HepG2 (cell line): ENCODE measurements at regions not wholly inside any gene's neighbourhood (a gene's known extent, or its start where the extent isn't known, plus 50 kb on each side); places are given as distances from the start of the nearest gene placed in this dataset.

Experiments used
- ATAC-seq: fragments of 200-7000 bp; cut with Tn5 transposase; 3 replicates; pipeline ENCODE4 v1.9.1; 2020; ENCODE audit warnings: mild to moderate bottlenecking, moderate library complexity
- BruUV-seq: library from RNA; stranded (reverse); fragments of 400-500 nt; replicated peaks from 2 replicates; lab custom pipeline; 2021; lab: Mats Ljungman, UMichigan
- CTCF ChIA-PET: fragments of 300-600 bp; formaldehyde crosslinking; extraction: SDS; loops from one replicate; lab custom pipeline; 2021; ENCODE audit warnings: low total read pairs, inconsistent platforms, low intra/inter-chr PET ratio; lab: Yijun Ruan, JAX
- POLR2A ChIA-PET: fragments of 350-600 bp; sonication (Branson Sonifier 250); formaldehyde crosslinking; loops from one replicate; lab custom pipeline; 2020; ENCODE audit warnings: antibody characterized with exemption, inconsistent platforms; lab: Yijun Ruan, JAX
- DNase-seq: peaks from one replicate; pipeline ENCODE4 v3.0.0-alpha.2; 2015; ENCODE audit warnings: low spot score
- FAIRE-seq: peaks from 3 replicates; lab custom pipeline; 2011; peaks lifted over from hg19 to GRCh38; lab: Jason Lieb, UNC
- H2AFZ ChIP-seq: one replicate; pipeline ENCODE4 v1.6.1; 2011; ENCODE audit warnings: low read length, inconsistent platforms
- H3K27ac ChIP-seq: fragments of 300-600 bp; 3 replicates; pipeline ENCODE4 v1.8.0; 2011; ENCODE audit warnings: mixed run types, mild to moderate bottlenecking, mixed read lengths, low read length, inconsistent platforms; ENCODE audit not compliant: insufficient read depth; ENCODE audit errors: extremely low read length
- H3K27me3 ChIP-seq, 2 experiments: fragments of 200-600 bp in 1 of 2; 2 replicates in 1 of 2; 3 replicates in 1 of 2; pipeline versions ENCODE4 v1.6.0 to v1.8.0; 2011; ENCODE audit warnings: low read length in 2 of 2, mild to moderate bottlenecking in 2 of 2, moderate library complexity in 2 of 2, inconsistent platforms in 1 of 2; ENCODE audit not compliant: insufficient read depth in 2 of 2, control insufficient read depth in 1 of 2
- H3K36me3 ChIP-seq, 2 experiments: fragments of 200-600 bp in 1 of 2; replicated peaks in 1 of 2; 2 replicates in 1 of 2; 3 replicates in 1 of 2; pipeline versions ENCODE4 v1.5.1 to v1.8.0; 2011; ENCODE audit warnings: low read length in 2 of 2, inconsistent platforms in 1 of 2; ENCODE audit not compliant: insufficient read depth in 2 of 2, control insufficient read depth in 1 of 2
- H3K4me1 ChIP-seq: 2 replicates; pipeline ENCODE4 v1.5.1; 2012; ENCODE audit warnings: low read length, inconsistent platforms; ENCODE audit not compliant: insufficient read depth
- H3K4me2 ChIP-seq: 2 replicates; pipeline ENCODE4 v1.6.0; 2011; ENCODE audit warnings: low read depth, low read length, inconsistent platforms
- H3K4me3 ChIP-seq, 3 experiments: fragments of 200-600 bp in 1 of 3; sonication (generic), shearing (Covaris generic) in 1 of 3; replicated peaks in 1 of 3; 2 replicates each; pipeline ENCODE4 v1.5.1; 2011 to 2016; ENCODE audit warnings: low read length in 3 of 3, inconsistent platforms in 2 of 3, low read depth in 2 of 3, mild to moderate bottlenecking in 2 of 3, control low read depth in 1 of 3, mixed read lengths in 1 of 3; ENCODE audit not compliant: insufficient read depth in 1 of 3
- H3K79me2 ChIP-seq: one replicate; pipeline ENCODE4 v1.6.1; 2011; ENCODE audit warnings: low read length, inconsistent platforms; ENCODE audit not compliant: insufficient read depth
- H3K9ac ChIP-seq: 2 replicates; pipeline ENCODE4 v1.6.0; 2011; ENCODE audit warnings: mild to moderate bottlenecking, low read depth, low read length, inconsistent platforms; ENCODE audit not compliant: insufficient read depth
- H3K9me3 ChIP-seq: 2 replicates; pipeline ENCODE4 v1.5.1; 2012; ENCODE audit warnings: mild to moderate bottlenecking, low read length
- H4K20me1 ChIP-seq: 2 replicates; pipeline ENCODE4 v1.6.0; 2011; ENCODE audit warnings: inconsistent platforms, mild to moderate bottlenecking, low read length, moderate library complexity; ENCODE audit not compliant: insufficient read depth
- BRCA1 ChIP-seq: sonication (generic); formaldehyde crosslinking; IDR thresholded peaks from 2 replicates; pipeline ENCODE4 v1.4.0; 2020; ENCODE audit warnings: missing genetic modification reagents
- CREB1 ChIP-seq, 2 experiments: fragments of 450-650 bp in 1 of 2; IDR thresholded peaks; 2 replicates each; pipeline ENCODE4 v1.6.1; 2016 to 2017; ENCODE audit warnings: control low read depth in 1 of 2, mild to moderate bottlenecking in 1 of 2, missing compliant biosample characterization in 1 of 2, missing genetic modification characterization in 1 of 2
- CSRNP2 ChIP-seq: sonication (generic); formaldehyde crosslinking; conservative IDR thresholded peaks from 2 replicates; pipeline ENCODE4 v1.8.0; 2022; ENCODE audit warnings: low read depth, missing genetic modification reagents
- GRHL1 ChIP-seq: sonication (generic); formaldehyde crosslinking; conservative IDR thresholded peaks from 2 replicates; pipeline ENCODE4 v1.8.0; 2022; ENCODE audit warnings: missing genetic modification reagents
- IRF1 ChIP-seq: sonication (generic); formaldehyde crosslinking; IDR thresholded peaks from 2 replicates; pipeline ENCODE4 v1.4.0; 2020; ENCODE audit warnings: low read depth, mild to moderate bottlenecking, missing genetic modification reagents
- IRX3 ChIP-seq: sonication (generic); formaldehyde crosslinking; IDR thresholded peaks from 2 replicates; pipeline ENCODE4 v1.8.1; 2023; ENCODE audit warnings: mild to moderate bottlenecking, low read depth, missing genetic modification reagents, borderline replicate concordance
- SNAPC4 ChIP-seq: sonication (generic); formaldehyde crosslinking; IDR thresholded peaks from 2 replicates; pipeline ENCODE4 v1.4.0; 2020; ENCODE audit warnings: mild to moderate bottlenecking, missing genetic modification reagents
- ZFY ChIP-seq: sonication (generic); formaldehyde crosslinking; IDR thresholded peaks from 2 replicates; pipeline ENCODE4 v1.4.0; 2020; ENCODE audit warnings: missing genetic modification reagents
- ZKSCAN1 ChIP-seq: fragments of 150-350 bp; IDR thresholded peaks from 2 replicates; pipeline ENCODE4 v1.6.1; 2014; ENCODE audit warnings: low read length
- ZNF577 ChIP-seq: sonication (generic); formaldehyde crosslinking; IDR thresholded peaks from 2 replicates; pipeline ENCODE4 v1.4.0; 2020; ENCODE audit warnings: mild to moderate bottlenecking, low read depth, missing genetic modification reagents, borderline replicate concordance
- ZNF782 ChIP-seq: sonication (generic); formaldehyde crosslinking; IDR thresholded peaks from 2 replicates; pipeline ENCODE4 v1.4.0; 2020; ENCODE audit warnings: missing genetic modification reagents, mild to moderate bottlenecking, borderline replicate concordance
- ZSCAN29 ChIP-seq: sonication (generic); formaldehyde crosslinking; conservative IDR thresholded peaks from 2 replicates; pipeline ENCODE4 v1.4.0; 2020; ENCODE audit warnings: mild to moderate bottlenecking, missing genetic modification reagents
- WGBS: methylation state at CpG from one replicate; pipeline ENCODE4 v1.1.6; 2017; ENCODE audit warnings: low lambda C conversion rate; 5-methylcytosine and 5-hydroxymethylcytosine counted together
- in situ Hi-C: cut with HindIII; loops from 2 replicates; pipeline ENCODE4 v1.10.0; 2017; ENCODE audit warnings: low pct_unique_long_range_greater_than_20kb; ENCODE audit not compliant: extremely low pct_ligation_motif_present
- intact Hi-C: fragments of 100-400 bp; cut with micrococcal nuclease; formaldehyde crosslinking; loops from one replicate; pipeline ENCODE4 v1.10.0; 2022; ENCODE audit not compliant: unreplicated experiment

- Histone ChIP-seq H3K79me2 (no peaks in the 10 kb centered on the region), H2AFZ (no peak overlapping the region), H3K4me3 (no peak overlapping the region), H3K4me1 (no peaks in the 10 kb centered on the region), H3K9ac (no peak overlapping the region), H4K20me1 (no peaks in the 10 kb centered on the region), H3K36me3 (no peaks in the 10 kb centered on the region), H3K4me2 (no peak overlapping the region), H3K27me3 (no peaks in the 10 kb centered on the region), H3K27ac (no peak overlapping the region), H3K9me3 (no peaks in the 10 kb centered on the region)
- no TSS peak for BruUV-seq
- DNase-seq: no peak
- ChIA-PET CTCF (no interaction called here), POLR2A (no interaction called here)
- ATAC-seq: no peak
- WGBS: 0% methylated on average over 4 of the region's 4 CpGs
- in situ Hi-C loops (no loop called here), intact Hi-C loops (no loop called here)
- FAIRE-seq: no peak
- TF ChIP-seq BRCA1 (CRISPR knock-in tag): no peak
- no peak for TF ChIP-seq ZNF782
- TF ChIP-seq CREB1 (IDR thresholded peaks at IDR 0.05): peak; percentile 62
- no peak for TF ChIP-seq CREB1 (CRISPR knock-in tag; IDR thresholded peaks at IDR 0.05)
- no peak for TF ChIP-seq ZNF577 (CRISPR knock-in tag)
- TF ChIP-seq ZFY (CRISPR knock-in tag): no peak
- TF ChIP-seq CSRNP2 (CRISPR knock-in tag): no peak
- no peak for TF ChIP-seq IRX3 (CRISPR knock-in tag)
- no peak for TF ChIP-seq SNAPC4 (CRISPR knock-in tag)
- TF ChIP-seq GRHL1: no peak
- no peak for TF ChIP-seq ZSCAN29 (CRISPR knock-in tag)
- no peak for TF ChIP-seq ZKSCAN1
- TF ChIP-seq IRF1 (CRISPR knock-in tag): no peak
Observed at GRCh38 chr5:117856713-117857112, 1131.6 kb downstream of the DTWD2 start.
